ENCODE measurements at regions not wholly inside any gene's neighbourhood (a gene's known extent, or its start where the extent isn't known, plus 50 kb on each side); places are given as distances from the start of the nearest gene placed in this dataset.
"Not testable (repeated sequence)": the region's sequence is repeated elsewhere in the genome, so short reads cannot be mapped to it uniquely, and the experiment has no call there.

DNA sequence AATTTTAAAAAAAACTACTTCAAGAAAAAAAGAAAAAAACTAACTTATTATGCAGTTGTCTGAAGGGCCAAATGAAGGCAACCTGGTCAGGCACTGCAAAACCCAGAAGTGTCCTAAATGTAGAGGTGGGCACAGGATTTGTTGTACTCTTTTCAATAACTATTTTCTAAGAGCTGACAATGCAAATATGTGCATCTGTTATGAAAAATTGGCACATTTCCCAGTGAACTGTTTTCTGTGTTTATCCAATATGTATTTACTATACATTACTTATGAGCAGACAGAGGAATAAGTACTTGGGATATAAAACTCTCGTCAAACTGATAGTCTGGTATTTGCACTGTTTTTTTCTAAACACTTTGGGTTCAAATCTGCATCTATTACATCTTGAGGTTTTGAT is 188.0 kb upstream of the C21orf91 start:
- WGBS, 2 donors = 50 to 55% methylated on average over 1 of the region's 1 CpG
- H3K4me3 ChIP-seq = no peak overlapping the region
- H3K9me3 ChIP-seq = no peaks in the 10 kb centered on the region
- no peak overlapping the region for H3K27ac ChIP-seq
- no peak for ATAC-seq (ENCODE audit: low FRiP score in 2 of 2)
- TF ChIP-seq EP300 (IDR thresholded peaks at IDR 0.05) (no peak), POLR2A (IDR thresholded peaks at IDR 0.05) (no peak), POLR2AphosphoS5 (IDR thresholded peaks at IDR 0.05) (no peak)
- TF ChIP-seq, protein P1, sequence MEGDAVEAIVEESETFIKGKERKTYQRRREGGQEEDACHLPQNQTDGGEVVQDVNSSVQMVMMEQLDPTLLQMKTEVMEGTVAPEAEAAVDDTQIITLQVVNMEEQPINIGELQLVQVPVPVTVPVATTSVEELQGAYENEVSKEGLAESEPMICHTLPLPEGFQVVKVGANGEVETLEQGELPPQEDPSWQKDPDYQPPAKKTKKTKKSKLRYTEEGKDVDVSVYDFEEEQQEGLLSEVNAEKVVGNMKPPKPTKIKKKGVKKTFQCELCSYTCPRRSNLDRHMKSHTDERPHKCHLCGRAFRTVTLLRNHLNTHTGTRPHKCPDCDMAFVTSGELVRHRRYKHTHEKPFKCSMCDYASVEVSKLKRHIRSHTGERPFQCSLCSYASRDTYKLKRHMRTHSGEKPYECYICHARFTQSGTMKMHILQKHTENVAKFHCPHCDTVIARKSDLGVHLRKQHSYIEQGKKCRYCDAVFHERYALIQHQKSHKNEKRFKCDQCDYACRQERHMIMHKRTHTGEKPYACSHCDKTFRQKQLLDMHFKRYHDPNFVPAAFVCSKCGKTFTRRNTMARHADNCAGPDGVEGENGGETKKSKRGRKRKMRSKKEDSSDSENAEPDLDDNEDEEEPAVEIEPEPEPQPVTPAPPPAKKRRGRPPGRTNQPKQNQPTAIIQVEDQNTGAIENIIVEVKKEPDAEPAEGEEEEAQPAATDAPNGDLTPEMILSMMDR (IDR thresholded peaks at IDR 0.05) = no peak
- no peaks in the 10 kb centered on the region for H3K27me3 ChIP-seq
- H3K4me1 ChIP-seq = no peaks in the 10 kb centered on the region
- no peak for DNase-seq
- no peaks in the 10 kb centered on the region for H3K36me3 ChIP-seq

DNA sequence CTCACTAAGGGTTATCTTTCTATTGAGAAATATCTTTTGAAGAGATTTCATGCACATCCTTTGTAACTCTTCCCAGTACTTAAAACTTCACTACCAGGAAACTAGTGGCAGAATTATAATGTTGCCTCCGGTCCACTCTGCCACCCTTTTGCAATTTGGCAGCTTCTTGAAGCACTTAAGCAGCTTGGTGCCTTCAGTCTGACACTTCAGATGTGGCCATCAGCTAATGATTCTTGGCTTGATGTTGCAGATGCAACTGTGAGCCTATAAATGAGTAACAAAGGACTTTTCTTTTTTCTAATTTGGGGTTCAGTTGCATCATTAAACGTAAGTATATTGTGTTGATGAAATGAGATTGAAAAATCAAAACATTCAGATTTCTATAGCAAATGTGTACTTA is 187.5 kb upstream of the C21orf91 start:
- no peaks in the 10 kb centered on the region for H3K27me3 ChIP-seq
- ATAC-seq (ENCODE audit: low FRiP score in 2 of 2) (no peak), DNase-seq (no peak)
- no peaks in the 10 kb centered on the region for H3K4me1 ChIP-seq
- TF ChIP-seq POLR2A (IDR thresholded peaks at IDR 0.05) (no peak), POLR2AphosphoS5 (IDR thresholded peaks at IDR 0.05) (no peak), EP300 (IDR thresholded peaks at IDR 0.05) (no peak)
- TF ChIP-seq, protein P1 (IDR thresholded peaks at IDR 0.05) = no peak
- no peaks in the 10 kb centered on the region for H3K36me3 ChIP-seq
- no peaks in the 10 kb centered on the region for H3K9me3 ChIP-seq
- H3K4me3 ChIP-seq = no peak overlapping the region
- WGBS, 2 donors = 61 to 63% methylated on average over 2 of the region's 2 CpGs
- H3K27ac ChIP-seq = no peak overlapping the region

DNA sequence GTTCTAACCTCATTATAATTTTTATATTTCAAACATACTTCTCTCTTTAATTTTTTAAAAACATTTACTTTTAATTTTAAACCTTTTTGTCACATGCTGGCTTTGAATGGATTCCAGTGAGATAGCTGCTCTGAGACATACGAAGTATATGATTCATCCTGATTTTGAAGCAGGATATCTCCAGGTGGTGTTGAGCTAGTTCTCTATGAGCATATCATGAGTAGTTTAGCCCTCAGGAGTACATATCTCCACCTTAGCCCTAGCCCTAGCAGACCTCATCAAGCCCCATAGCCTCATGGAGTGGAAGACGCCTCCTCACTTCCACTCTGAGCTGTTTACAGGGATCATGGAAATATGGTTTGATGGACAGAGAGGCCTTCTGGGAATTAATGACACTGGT is 183.2 kb upstream of the C21orf91 start:
- ATAC-seq (ENCODE audit: low FRiP score in 2 of 2) (no peak), DNase-seq (no peak)
- Histone ChIP-seq H3K4me1 (no peaks in the 10 kb centered on the region), H3K27ac (no peak overlapping the region), H3K9me3 (peaks cover 0 to 9% (median 0%) of the 10 kb centered on the region in 4 donors), H3K27me3 (no peaks in the 10 kb centered on the region), H3K36me3 (no peaks in the 10 kb centered on the region), H3K4me3 (no peak overlapping the region)
- 86 to 89% methylated on average over 2 of the region's 2 CpGs for WGBS, 2 donors
- TF ChIP-seq EP300 (IDR thresholded peaks at IDR 0.05) (no peak), POLR2A (IDR thresholded peaks at IDR 0.05) (no peak)

DNA sequence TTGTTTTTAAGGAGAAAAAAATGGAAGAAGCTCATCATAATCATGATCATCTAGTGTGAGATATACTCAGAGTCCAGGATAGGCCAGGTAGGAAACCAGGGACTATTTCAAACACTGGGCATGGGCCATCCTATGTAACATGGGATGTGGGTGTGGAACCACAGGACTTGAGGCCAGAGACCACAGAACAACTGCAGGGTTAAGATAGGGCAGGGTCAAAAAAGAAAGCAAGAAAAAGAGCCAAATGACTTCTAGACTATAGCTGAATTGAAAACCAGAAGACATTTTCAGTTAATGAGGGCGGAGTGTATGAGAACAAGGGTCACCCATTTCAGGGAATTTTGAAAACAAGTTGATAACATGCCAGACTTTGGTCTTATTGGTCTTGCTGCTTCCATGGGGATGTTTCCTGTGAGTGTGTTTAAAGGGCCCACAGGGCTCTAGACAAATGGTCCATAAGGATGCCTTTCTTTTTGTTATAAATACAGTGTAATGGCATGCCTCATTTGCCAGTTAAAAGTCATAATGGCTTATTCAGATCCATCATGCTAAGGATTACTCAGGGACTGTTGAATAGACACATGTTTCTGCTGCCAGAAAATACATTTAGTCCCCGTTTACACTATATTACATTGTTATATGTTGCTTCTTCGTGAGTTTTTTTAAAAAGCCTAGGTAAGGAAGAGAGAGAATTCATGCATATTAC is 182.0 kb upstream of the C21orf91 start:
- TF ChIP-seq POLR2A (IDR thresholded peaks at IDR 0.05) (no peak), EP300 (IDR thresholded peaks at IDR 0.05) (no peak), POLR2AphosphoS5 (IDR thresholded peaks at IDR 0.05) (no peak)
- TF ChIP-seq, protein P1 (IDR thresholded peaks at IDR 0.05) = no peak
- H3K36me3 ChIP-seq = no peaks in the 10 kb centered on the region
- DNase-seq = no peak
- H3K4me1 ChIP-seq = no peaks in the 10 kb centered on the region
- 92 to 93% methylated on average over 3 of the region's 3 CpGs for WGBS, 2 donors
- ATAC-seq (ENCODE audit: low FRiP score in 2 of 2) = no peak
- peaks cover 0 to 9% (median 0%) of the 10 kb centered on the region in 4 donors for H3K9me3 ChIP-seq
- no peak overlapping the region for H3K27ac ChIP-seq
- H3K27me3 ChIP-seq = no peaks in the 10 kb centered on the region
- H3K4me3 ChIP-seq = no peak overlapping the region

DNA sequence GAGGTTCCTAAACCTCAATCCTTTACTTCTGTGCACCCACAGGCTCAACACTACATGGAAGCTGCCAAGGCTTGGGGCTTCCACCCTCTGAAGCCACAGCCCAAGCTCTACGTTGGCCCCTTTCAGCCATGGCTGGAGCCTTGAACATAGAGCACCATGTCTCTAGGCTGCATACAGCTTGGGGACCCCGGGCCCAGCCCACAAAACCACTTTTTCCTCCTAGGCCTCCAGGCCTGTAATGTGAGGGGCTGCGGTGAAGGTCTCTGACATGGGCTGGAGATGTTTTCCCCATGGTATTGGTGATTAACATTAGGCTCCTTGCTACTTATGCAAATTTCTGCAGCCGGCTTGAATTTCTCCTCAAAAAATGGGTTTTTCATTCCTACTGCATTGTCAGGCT is 179.4 kb upstream of the C21orf91 start:
- not testable (repeated sequence) for H3K27ac ChIP-seq; ATAC-seq (ENCODE audit: low FRiP score in 2 of 2); H3K9me3 ChIP-seq; H3K27me3 ChIP-seq; H3K4me1 ChIP-seq; H3K4me3 ChIP-seq; DNase-seq; H3K36me3 ChIP-seq
- 91 to 95% methylated on average over 3 to 4 of the region's 4 CpGs for WGBS, 2 donors

DNA sequence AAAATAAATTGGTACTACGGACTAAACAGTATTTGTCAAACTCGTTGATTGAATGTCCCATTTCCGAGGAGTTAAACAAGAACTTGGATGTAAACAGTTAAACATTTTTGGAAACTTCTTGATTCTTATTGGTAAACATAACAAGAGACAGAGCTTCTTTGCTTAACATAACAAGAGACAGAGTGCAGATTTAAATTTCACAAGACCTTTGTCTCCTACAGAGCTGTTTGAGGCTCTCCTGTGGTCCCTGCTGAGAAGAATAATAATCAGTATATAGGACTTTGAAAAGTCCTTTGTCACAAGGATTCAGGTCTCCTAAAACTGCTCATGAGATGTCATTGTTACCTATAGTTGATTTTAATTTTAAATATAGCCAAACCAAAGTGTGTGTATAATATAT is 170.6 kb upstream of the C21orf91 start:
- Histone ChIP-seq H3K36me3 (no peaks in the 10 kb centered on the region), H3K27me3 (no peaks in the 10 kb centered on the region), H3K27ac (no peak overlapping the region), H3K4me1 (no peaks in the 10 kb centered on the region), H3K4me3 (no peak overlapping the region), H3K9me3 (peaks cover 0 to 8% (median 0%) of the 10 kb centered on the region in 4 donors)
- WGBS, 2 donors = 43 to 44% methylated on average over 3 of the region's 3 CpGs
- no peak for TF ChIP-seq POLR2AphosphoS5 (IDR thresholded peaks at IDR 0.05)
- TF ChIP-seq, protein P1 (IDR thresholded peaks at IDR 0.05) = no peak
- no peak for TF ChIP-seq POLR2A (IDR thresholded peaks at IDR 0.05)
- no peak for TF ChIP-seq EP300 (IDR thresholded peaks at IDR 0.05)
- DNase-seq (no peak), ATAC-seq (ENCODE audit: low FRiP score in 2 of 2) (no peak)

Data from upper lobe of left lung (tissue), 6 donors.